Fibroblast of gingiva (primary cell): ENCODE measurements at regions not wholly inside any gene's neighbourhood (a gene's known extent, or its start where the extent isn't known, plus 50 kb on each side); places are given as distances from the start of the nearest gene placed in this dataset.
A peak's percentile ranks its signal among the peaks of the same experiment; 100 is the strongest.

Experiments
- DNase-seq: peaks from one replicate; pipeline ENCODE4 v3.0.0-alpha.2; 2011; ENCODE audit warnings: low read depth

DNA sequence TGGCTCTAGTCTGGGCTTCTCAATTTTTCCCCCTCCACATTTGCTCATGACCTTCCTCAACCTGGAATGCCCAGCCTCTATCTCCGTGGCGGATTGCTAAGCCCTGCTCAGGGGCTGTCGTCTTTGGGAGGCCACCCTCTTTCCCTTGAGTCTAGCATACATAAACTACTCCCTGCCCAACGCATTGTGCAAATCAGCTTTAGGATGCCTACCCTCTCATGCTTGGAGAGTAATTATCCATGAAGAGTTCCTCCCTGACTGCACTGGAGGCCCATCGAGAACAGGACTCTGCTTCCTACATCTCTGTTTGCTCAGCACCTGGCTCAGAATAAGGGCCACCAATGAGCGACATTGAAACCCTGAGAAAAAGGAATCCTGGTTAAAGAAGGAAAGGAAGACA is 53.7 kb upstream of the NPAS2 start:
- DNase-seq = no peak

DNA sequence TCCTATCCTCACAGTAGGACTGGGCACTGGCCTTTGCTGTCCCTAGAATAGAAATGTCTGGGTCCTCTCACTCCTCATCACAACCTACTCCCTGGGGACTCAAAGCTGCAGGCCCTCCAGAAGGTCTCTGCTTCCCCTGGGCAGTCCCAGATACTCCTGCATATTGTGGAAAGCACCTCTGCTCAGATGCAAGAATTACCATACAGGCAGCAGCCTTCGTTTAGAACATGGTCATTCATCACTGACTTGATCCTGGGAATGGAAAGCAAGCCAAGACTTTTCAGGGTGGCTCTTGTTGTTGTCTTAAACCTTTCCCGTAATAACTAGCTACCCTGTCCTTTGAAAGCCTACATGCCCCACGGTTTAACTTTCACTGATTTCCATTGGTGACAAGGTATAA is 53.1 kb upstream of the NPAS2 start:
- no peak for DNase-seq

DNA sequence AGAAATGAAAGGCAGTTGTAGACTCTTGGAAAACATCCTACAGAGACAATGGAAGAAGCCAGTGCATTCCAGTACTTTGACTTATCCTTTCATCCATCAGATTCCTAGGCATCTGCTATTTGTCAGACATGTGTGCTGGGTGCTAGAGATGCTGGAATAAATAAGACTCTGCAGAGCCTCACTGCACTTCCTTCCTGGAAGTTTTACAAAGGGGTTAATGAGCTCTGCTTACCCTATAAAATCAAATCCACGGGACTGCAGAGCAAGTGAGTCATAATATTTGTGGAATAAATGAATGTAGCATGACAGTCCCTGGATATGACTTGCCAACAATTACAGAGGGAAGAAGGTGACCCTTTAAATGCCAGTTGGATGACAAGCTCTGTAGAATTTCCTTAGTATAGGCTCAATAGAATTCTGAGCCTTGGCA is 52.7 kb upstream of the NPAS2 start:
- DNase-seq = peak; percentile 34

DNA sequence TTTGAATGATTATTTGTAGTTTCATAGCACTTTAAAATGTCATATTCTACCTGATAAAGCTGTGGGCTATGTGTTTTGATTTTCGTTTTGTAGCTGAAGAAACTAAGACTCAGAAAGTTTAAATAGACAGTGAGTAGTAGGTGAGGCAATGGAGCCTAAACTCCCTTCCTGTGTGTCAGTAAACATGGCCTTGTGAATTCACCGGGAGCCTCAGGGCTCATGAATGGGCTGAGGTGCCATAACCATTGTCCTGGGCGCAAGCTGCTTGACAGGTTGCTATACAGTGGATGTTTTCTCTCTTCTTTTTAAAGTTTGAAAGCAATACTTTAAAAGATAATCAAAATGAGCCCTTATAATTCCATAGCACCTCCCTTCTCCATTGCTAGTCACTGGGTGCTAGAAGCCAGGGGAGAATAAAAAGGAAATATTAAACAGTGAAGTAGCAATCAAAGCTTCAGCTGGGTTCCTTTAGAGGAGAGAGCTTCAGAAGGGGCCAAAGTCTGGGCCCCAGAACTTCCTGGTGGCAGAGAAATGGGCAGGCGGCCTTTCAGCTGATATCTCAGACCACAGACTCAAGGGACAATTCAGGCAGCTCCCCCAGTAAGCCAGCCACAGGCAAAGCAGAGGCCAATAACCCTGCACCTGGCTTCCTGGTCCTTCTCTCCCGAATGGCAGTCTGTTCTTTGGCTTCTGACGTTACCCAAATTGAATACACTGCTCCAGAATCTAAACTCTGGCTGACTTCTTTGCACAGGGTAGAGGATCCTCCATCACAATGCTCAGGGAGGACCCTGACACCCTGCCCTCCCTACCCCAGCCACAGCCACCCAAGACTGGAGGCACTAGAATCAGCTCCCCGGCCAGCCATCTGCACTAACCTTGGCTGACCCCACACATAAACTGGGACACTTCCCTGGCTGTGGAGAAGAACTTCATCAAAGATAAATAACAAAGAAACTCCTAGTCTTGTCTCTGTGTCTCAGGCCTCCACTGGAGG is 51.8 kb upstream of the NPAS2 start:
- no peak for DNase-seq
